ENCODE measurements at regions not wholly inside any gene's neighbourhood (a gene's known extent, or its start where the extent isn't known, plus 50 kb on each side); places are given as distances from the start of the nearest gene placed in this dataset.
"Not testable (repeated sequence)": the region's sequence is repeated elsewhere in the genome, so short reads cannot be mapped to it uniquely, and the experiment has no call there.

DNA sequence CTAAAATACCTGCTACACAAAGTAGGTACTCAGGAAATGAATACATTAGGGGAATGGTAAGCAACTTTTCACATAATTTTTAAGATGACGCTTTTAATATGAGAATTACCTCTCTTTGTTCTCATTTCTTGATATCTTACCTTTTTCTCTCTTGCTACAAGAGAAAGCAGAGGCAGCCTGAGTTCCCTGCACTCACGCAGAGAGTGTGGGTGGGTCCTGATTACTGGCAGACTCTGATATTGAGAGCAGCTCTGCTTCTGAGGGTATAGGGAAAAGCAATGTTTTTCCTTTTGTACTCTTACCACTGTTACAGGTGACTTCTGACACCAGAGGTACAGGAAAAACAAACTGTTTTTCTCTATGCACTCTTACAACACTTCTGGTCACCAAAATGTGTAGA, 420.2 kb upstream of the TMTC1 start:
- DNase-seq (ENCODE audit: low read depth), result no peak

- no peak for DNase-seq (ENCODE audit: low read depth)
These were observed 418.9 kb upstream of the TMTC1 start for GRCh38 chr12:30202521-30203254.

- no peak for DNase-seq (ENCODE audit: low read depth)
These were observed 417.8 kb upstream of the TMTC1 start for GRCh38 chr12:30201301-30202160.

- DNase-seq (ENCODE audit: low read depth), result no peak
These were observed 417.1 kb upstream of the TMTC1 start for GRCh38 chr12:30200864-30201263.

DNA sequence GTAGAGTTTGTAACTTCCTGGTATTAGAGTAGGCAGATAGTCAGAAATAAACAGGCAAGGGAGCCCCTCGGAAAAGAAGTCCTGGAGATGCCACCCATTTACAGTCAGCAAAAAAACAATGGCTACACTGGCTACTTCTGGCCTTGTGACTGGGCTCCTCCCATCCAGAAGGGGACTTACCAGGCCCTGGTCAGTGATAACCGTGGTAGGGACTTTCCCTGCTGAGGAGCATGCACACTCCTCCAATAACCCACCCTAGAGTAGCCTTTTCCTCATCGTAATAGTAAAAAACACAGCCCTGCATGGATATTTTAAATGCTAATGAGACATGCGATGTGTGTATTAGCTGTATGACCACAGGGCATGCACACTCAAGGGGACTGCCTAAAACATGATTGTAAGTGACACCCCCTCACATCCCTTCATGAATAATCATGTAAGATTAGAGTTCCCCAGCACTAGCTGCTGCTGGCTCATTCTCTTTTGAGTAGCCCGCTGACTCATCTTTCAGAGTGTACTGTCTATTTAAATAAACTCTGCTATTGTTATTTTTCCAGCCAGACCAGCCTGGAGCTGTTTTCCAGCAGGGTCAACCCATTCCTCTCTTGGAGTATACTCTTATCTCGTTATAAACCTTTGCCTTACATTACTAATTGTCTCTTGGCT, 413.8 kb upstream of the TMTC1 start:
- DNase-seq (ENCODE audit: low read depth), result peak; percentile 26

DNA sequence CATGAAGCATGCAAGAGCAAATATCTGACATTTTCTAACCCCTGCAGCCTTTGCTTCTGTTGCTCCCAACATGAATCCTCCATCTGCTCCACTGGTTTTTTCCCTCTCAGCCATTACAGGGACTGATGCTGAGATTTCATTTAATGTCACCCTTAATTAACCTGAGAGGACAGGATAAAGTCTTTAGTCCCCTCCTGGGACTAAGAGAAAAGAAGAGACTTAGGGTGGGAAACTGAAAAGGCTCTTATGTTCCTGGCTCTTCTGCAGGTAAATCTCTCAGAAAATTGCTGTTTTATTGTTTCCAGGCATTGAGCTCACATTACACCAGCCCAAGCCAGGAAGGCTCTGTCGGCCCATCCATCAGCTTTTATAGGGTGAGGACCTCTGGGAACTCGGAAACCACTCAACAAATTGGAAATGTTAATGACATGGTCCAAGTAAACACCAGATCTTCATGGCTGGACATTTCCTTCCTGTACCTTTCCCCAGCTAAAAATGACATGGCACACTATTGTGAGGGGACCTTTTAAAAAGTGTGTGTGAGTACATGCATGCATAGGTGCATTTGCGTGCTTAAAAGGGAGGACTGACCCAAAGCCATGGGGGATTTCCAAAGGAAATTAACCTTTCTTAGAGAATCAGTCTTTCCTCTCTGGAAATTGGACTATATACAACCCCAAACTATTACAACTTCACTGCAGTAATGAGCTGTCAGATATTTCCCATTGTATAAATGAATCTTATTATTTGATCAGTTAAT, 408.1 kb upstream of the TMTC1 start:
- DNase-seq (ENCODE audit: low read depth), result no peak

DNA sequence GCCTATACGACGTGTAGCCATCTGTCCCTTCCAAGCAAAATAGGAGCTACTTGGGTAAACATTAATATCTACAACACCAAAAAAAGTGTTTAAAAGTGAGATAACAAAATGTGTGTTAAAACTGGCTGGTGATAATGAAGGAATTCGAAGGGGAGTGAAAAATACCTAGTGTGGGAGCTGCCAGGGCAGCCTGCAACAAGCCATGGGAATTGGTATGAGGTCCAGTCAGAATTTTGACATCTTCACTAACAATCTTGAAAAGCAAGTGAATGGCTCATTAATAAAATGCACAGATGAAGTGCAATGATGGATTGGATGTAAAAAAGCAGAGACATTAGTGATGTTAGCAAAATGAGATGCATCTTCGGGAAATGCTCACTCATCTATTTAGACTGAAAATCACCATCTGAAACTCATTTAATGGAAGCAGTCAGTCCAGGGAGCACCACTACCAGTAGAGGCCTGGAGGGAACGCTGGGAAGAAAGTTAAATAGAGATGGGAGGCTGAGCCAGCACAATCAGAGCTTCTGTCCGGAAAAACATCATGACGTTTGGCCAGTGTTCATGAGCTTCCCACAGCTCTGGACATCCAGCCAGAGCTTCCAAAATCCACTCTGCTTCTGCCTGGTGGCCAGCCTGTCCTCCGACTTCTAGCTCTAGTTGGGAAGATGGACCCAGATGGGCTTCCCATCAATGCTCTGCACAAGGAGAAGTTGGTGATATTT, 405.0 kb upstream of the TMTC1 start:
- DNase-seq (ENCODE audit: low read depth), result peak; percentile 16

DNA sequence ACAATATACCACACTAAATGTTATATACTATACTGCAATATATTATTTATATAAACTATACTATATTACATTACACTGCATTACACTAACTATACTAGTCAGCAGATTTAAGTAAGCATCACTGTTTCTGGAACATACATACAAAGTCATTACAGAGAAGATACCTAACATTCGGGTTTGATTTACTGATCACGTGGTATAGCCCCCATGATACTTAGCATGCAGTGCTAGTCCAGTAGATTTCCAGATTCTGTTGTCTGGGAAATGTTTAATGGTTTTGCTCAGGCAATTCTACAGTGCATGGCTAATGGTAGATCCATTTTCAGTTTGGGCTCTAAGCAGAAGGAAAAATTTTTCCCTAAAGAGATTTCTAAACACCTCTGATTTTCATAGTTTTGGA, 403.7 kb upstream of the TMTC1 start:
- no peak for DNase-seq (ENCODE audit: low read depth)

- no peak for DNase-seq (ENCODE audit: low read depth)
These were observed 397.6 kb upstream of the TMTC1 start for GRCh38 chr12:30181334-30181733.

DNA sequence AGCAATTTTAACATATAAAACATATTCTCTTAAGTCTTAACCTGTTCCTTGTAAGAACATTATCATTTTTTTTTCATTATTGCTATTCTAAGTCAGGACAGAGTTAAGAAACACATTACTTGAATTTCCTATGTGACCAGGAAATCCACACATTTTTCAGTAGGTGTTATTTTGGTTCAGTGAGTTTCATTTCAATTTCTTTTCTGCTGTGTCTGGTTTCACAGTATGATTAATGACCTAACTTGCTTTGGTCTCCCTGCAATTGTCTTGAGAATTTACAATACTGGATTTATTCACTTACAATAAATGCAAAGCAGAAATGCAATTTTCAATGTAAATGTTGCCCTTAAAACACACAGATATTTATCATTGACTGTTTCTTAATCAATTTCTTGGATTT, 396.9 kb upstream of the TMTC1 start:
- no peak for DNase-seq (ENCODE audit: low read depth)

- DNase-seq (ENCODE audit: low read depth), result no peak
These were observed 395.2 kb upstream of the TMTC1 start for GRCh38 chr12:30178916-30179315.

DNA sequence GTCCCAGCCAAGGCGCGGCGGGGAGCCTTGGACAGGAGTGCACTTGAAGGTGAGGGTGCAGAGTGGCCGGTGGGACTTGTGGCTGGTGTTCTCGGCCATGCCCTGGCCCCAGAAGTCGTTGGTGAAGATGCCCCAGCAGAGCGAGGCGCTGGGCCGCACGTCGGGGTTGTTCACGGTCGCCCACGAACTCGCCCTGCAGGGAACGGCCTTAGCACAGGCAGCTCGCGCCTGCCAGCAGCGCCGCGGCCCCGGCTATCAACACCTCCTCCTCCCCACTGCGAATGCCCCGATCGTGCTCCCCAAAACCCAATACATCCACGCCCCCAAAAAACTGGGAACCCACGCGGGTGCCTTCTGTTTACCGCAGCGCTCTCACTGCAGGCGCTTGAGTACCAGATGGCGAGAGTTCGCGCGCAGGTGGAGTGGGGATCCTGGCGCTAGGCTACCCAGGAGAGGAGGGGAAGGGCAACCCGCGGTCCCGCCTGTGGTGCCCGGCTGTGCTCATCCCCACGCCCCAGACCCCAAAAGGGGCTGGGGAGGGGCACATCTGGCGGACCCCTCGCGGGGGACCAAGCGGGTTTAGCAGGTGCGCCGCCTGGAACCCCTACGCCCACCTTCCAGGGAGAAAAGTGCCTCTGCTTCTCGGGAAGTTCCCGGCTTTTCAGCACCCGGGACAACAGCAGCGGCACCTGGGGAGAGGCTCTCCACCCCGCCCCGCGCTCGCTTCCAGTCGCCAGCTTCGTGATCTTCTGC, 386.3 kb upstream of the TMTC1 start:
- DNase-seq (ENCODE audit: low read depth), result no peak

GRCh38 chr12:30166006-30166795, 382.5 kb upstream of the TMTC1 start:
- peak; percentile 18 for DNase-seq (ENCODE audit: low read depth)

- no peak for DNase-seq (ENCODE audit: low read depth)
These were observed 380.9 kb upstream of the TMTC1 start for GRCh38 chr12:30164382-30165318.

DNA sequence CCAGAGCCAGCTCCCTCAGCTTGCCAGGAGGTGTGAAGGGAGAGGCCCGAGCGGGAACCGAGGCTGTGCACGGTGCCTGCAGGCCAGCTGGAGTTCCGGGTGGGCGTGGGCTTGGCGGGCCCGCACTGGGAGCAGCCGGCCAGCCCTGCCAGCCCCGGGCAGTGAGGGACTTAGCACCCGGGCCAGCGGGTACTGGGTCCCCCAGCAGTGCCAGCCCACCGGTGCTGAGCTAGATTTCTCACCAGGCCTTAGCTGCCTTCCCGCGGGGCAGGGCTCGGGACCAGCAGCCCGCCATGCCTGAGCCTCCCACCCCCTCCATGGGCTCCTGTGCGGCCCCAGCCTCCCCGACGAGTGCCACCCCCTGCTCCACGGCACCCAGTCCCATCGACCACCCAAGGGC, 373.1 kb upstream of the TMTC1 start:
- not testable (repeated sequence) for DNase-seq (ENCODE audit: low read depth)

DNA sequence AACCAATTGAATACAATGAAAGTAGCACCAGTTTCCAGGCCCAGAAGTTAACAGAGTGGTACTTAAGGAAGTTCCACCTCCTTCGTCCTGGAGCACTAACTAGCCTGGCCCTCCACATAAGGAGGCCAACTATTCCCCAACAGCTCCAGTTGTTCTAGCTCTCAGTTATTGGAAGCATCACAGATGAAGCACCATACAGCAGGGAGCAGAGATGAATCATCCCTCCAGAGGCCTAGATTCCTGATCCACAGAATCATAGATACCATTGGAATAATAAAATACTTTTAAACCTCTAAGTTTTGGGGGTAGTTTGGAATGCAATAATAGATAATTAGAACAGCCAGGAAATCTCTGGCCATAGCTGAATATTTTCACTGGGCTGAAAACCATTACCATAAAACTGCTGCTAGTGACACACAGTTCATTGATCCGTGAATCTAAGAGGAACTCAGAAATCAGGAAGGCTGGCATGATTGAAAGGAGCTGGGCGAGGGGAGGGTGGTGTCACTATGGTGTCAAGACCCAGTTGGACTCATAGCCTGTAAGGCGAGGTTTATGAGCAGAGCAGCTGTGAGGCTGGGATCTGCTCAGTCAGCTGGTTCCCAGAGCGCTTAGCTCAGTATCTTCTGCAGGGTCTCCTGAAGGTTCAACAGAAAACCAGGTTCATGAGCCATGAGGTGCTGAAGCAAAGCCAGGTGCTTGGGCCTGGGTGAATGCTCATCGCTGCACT, 371.4 kb upstream of the TMTC1 start:
- DNase-seq (ENCODE audit: low read depth), result peak; percentile 71

DNA sequence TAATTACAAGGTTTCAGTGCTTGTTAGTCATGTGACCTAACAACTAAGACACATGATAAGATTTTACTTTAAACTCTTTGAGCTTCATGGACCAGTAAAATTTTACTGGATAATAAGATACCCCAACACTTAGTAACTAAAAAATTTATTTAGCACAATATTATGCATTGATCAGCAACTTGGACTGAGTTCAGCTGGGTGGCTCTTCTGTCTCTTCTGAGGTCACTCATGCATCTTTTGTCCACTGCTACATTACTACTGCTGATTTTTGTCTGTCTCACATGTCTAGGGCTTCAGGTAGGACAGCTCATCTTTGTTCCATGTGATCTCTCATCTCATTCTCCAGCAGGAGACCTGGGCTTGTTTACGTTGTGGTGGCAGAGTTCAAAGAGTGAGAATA, 370.2 kb upstream of the TMTC1 start:
- no peak for DNase-seq (ENCODE audit: low read depth)

GRCh38 chr12:30152705-30153104, 369.0 kb upstream of the TMTC1 start:
- DNase-seq (ENCODE audit: low read depth), result no peak

All from stromal cell of bone marrow (primary cell).